Prostate gland (tissue), 2 donors: ENCODE measurements at regions not wholly inside any gene's neighbourhood (a gene's known extent, or its start where the extent isn't known, plus 50 kb on each side); places are given as distances from the start of the nearest gene placed in this dataset.

Experiments used
- DNase-seq: peaks from one replicate; pipeline ENCODE4 v3.0.0-alpha.2; 2019; ENCODE audit warnings: low spot score
- H3K27ac ChIP-seq, 2 donors: fragments of 200-600 bp; sonication (generic); 2 replicates each; pipeline ENCODE4 v1.5.1; 2017 to 2019
- H3K27me3 ChIP-seq: fragments of 200-600 bp; sonication (generic); replicated peaks from 2 replicates; pipeline ENCODE4 v1.5.1; 2019; ENCODE audit not compliant: insufficient read depth
- H3K36me3 ChIP-seq, 2 donors: fragments of 200-600 bp; sonication (generic); 1 replicate in 1 of 2; 2 replicates in 1 of 2; pipeline versions ENCODE4 v1.5.1 to v1.8.1; 2017 to 2019
- H3K4me1 ChIP-seq: fragments of 200-600 bp; sonication (generic); replicated peaks from 2 replicates; pipeline ENCODE4 v1.5.1; 2019
- H3K4me3 ChIP-seq, 2 donors: fragments of 200-600 bp; sonication (generic); 2 replicates each; pipeline ENCODE4 v1.5.1; 2017 to 2019
- H3K9me3 ChIP-seq: fragments of 200-600 bp; sonication (generic); 2 replicates; pipeline ENCODE4 v1.5.1; 2017
- CTCF ChIP-seq, 4 experiments: fragments of 200-600 bp in 2 of 4; fragments of 450-650 bp in 2 of 4; sonication (generic) in 2 of 4; IDR thresholded peaks; 1 replicate in 3 of 4; 2 replicates in 1 of 4; pipeline ENCODE4 v1.5.1; 2016 to 2019; ENCODE audit warnings: antibody characterized with exemption in 4 of 4, mild to moderate bottlenecking in 2 of 4, moderate library complexity in 2 of 4
- POLR2A ChIP-seq: fragments of 450-650 bp; IDR thresholded peaks from one replicate; pipeline ENCODE4 v1.6.1; 2016; ENCODE audit warnings: antibody characterized with exemption, mild to moderate bottlenecking
- POLR2AphosphoS5 ChIP-seq: sonication (generic); formaldehyde crosslinking; IDR thresholded peaks from one replicate; pipeline ENCODE4 v1.6.1; 2017; ENCODE audit warnings: antibody characterized with exemption
- WGBS: methylation state at CpG from one replicate; pipeline ENCODE4 v1.1.5; 2018; 5-methylcytosine and 5-hydroxymethylcytosine counted together
- intact Hi-C: fragments of 100-400 bp; cut with DNase I; formaldehyde crosslinking; loops from one replicate; pipeline ENCODE4 v1.14.2; 2022

- intact Hi-C loops, result no loop called here
- Histone ChIP-seq H3K4me1 (no peaks in the 10 kb centered on the region), H3K27ac (no peak overlapping the region), H3K36me3 (no peaks in the 10 kb centered on the region), H3K9me3 (no peaks in the 10 kb centered on the region), H3K27me3 (no peaks in the 10 kb centered on the region), H3K4me3 (no peak overlapping the region)
- no peak for DNase-seq
- 49% methylated on average over 2 of the region's 2 CpGs for WGBS
- TF ChIP-seq POLR2AphosphoS5 (no peak), CTCF (IDR thresholded peaks at IDR 0.05) (no peak), POLR2A (no peak)
Measured at GRCh38 chr12:84329938-84330337, 582.7 kb downstream of the SLC6A15 start.

- no peaks in the 10 kb centered on the region for H3K27me3 ChIP-seq
- intact Hi-C loops, result no loop called here
- H3K4me1 ChIP-seq, result no peaks in the 10 kb centered on the region
- H3K27ac ChIP-seq, result no peak overlapping the region
- no peak for DNase-seq
- 56% methylated on average over 1 of the region's 1 CpG for WGBS
- TF ChIP-seq POLR2AphosphoS5 (no peak), CTCF (IDR thresholded peaks at IDR 0.05) (no peak), POLR2A (no peak)
- no peak overlapping the region for H3K4me3 ChIP-seq
- no peaks in the 10 kb centered on the region for H3K9me3 ChIP-seq
- H3K36me3 ChIP-seq, result no peaks in the 10 kb centered on the region
Measured at GRCh38 chr12:84315926-84316325, 596.7 kb downstream of the SLC6A15 start.

- Histone ChIP-seq H3K9me3 (no peaks in the 10 kb centered on the region), H3K4me3 (no peak overlapping the region), H3K27me3 (no peaks in the 10 kb centered on the region), H3K36me3 (no peaks in the 10 kb centered on the region), H3K4me1 (no peaks in the 10 kb centered on the region), H3K27ac (no peak overlapping the region)
- TF ChIP-seq POLR2A (no peak), CTCF (IDR thresholded peaks at IDR 0.05) (no peak), POLR2AphosphoS5 (no peak)
- DNase-seq, result no peak
- intact Hi-C loops, result no loop called here
Measured at GRCh38 chr12:84313323-84313675, 599.3 kb downstream of the SLC6A15 start.

GRCh38 chr12:84308211-84308610, 604.4 kb downstream of the SLC6A15 start:
- no peak overlapping the region for H3K27ac ChIP-seq
- H3K4me3 ChIP-seq, result no peak overlapping the region
- DNase-seq, result no peak
- no peaks in the 10 kb centered on the region for H3K4me1 ChIP-seq
- no peaks in the 10 kb centered on the region for H3K27me3 ChIP-seq
- H3K36me3 ChIP-seq, result no peaks in the 10 kb centered on the region
- intact Hi-C loops, result no loop called here
- H3K9me3 ChIP-seq, result no peaks in the 10 kb centered on the region
- WGBS, result 77% methylated on average over 1 of the region's 1 CpG
- TF ChIP-seq POLR2AphosphoS5, result no peak
- TF ChIP-seq CTCF (IDR thresholded peaks at IDR 0.05), result no peak
- TF ChIP-seq POLR2A, result no peak

GRCh38 chr12:84305144-84305543, 607.5 kb downstream of the SLC6A15 start:
- TF ChIP-seq POLR2AphosphoS5 (no peak), CTCF (IDR thresholded peaks at IDR 0.05) (no peak), POLR2A (no peak)
- Histone ChIP-seq H3K9me3 (no peaks in the 10 kb centered on the region), H3K36me3 (no peaks in the 10 kb centered on the region), H3K4me3 (no peak overlapping the region), H3K4me1 (no peaks in the 10 kb centered on the region), H3K27ac (no peak overlapping the region), H3K27me3 (no peaks in the 10 kb centered on the region)
- 52% methylated on average over 3 of the region's 3 CpGs for WGBS
- no peak for DNase-seq
- intact Hi-C loops, result no loop called here
